Mesendoderm (in vitro differentiated cells): ENCODE measurements at regions not wholly inside any gene's neighbourhood (a gene's known extent, or its start where the extent isn't known, plus 50 kb on each side); places are given as distances from the start of the nearest gene placed in this dataset.

Source experiments
- DNase-seq: peaks from one replicate; pipeline ENCODE4 v3.0.0; 2013
- H2AK5ac ChIP-seq: 2 replicates; pipeline ENCODE4 v1.6.1; 2013; ENCODE audit warnings: low read length, inconsistent platforms
- H2BK120ac ChIP-seq: 2 replicates; pipeline ENCODE4 v1.6.1; 2013; ENCODE audit warnings: low read depth, mild to moderate bottlenecking, low read length, moderate library complexity, mixed read lengths
- H2BK15ac ChIP-seq: replicated peaks from 2 replicates; pipeline ENCODE4 v1.6.1; 2013; ENCODE audit warnings: low read depth, mild to moderate bottlenecking, moderate library complexity
- H2BK5ac ChIP-seq: 2 replicates; pipeline ENCODE4 v1.6.1; 2013; ENCODE audit warnings: low read length, inconsistent platforms
- H3K18ac ChIP-seq: 2 replicates; pipeline ENCODE4 v1.6.1; 2013; ENCODE audit warnings: mild to moderate bottlenecking, low read length, mixed read lengths
- H3K23ac ChIP-seq: one replicate; pipeline ENCODE4 v1.6.1; 2013; ENCODE audit warnings: low read length
- H3K27ac ChIP-seq: 2 replicates; pipeline ENCODE4 v1.5.1; 2013; ENCODE audit warnings: low read depth, mild to moderate bottlenecking, inconsistent platforms, low read length, moderate library complexity
- H3K27me3 ChIP-seq: 2 replicates; pipeline ENCODE4 v1.6.1; 2013; ENCODE audit warnings: low read length, control low read depth, mild to moderate bottlenecking, inconsistent platforms; ENCODE audit not compliant: insufficient read depth, poor library complexity
- H3K36me3 ChIP-seq: 2 replicates; pipeline ENCODE4 v1.6.1; 2013; ENCODE audit warnings: low read length, inconsistent platforms; ENCODE audit not compliant: control insufficient read depth, insufficient read depth
- H3K4ac ChIP-seq: one replicate; pipeline ENCODE4 v1.6.1; 2013; ENCODE audit warnings: low read depth, mild to moderate bottlenecking, low read length, moderate library complexity
- H3K4me1 ChIP-seq: 2 replicates; pipeline ENCODE4 v1.6.1; 2013; ENCODE audit warnings: low read depth, low read length, inconsistent platforms; ENCODE audit not compliant: control insufficient read depth
- H3K4me2 ChIP-seq: 2 replicates; pipeline ENCODE4 v1.6.1; 2013; ENCODE audit warnings: low read length
- H3K4me3 ChIP-seq: 2 replicates; pipeline ENCODE4 v1.5.1; 2013; ENCODE audit warnings: mild to moderate bottlenecking, low read length
- H3K56ac ChIP-seq: one replicate; pipeline ENCODE4 v1.6.1; 2013; ENCODE audit warnings: low read length
- H3K79me1 ChIP-seq: 2 replicates; pipeline ENCODE4 v1.6.1; 2013; ENCODE audit warnings: low read length, inconsistent platforms
- H3K79me2 ChIP-seq: 2 replicates; pipeline ENCODE4 v1.6.1; 2013; ENCODE audit warnings: mild to moderate bottlenecking, low read length; ENCODE audit not compliant: control insufficient read depth, insufficient read depth
- H3K9ac ChIP-seq: 2 replicates; pipeline ENCODE4 v1.6.1; 2013; ENCODE audit warnings: low read length, inconsistent platforms
- H4K5ac ChIP-seq: one replicate; pipeline ENCODE4 v1.6.1; 2013; ENCODE audit warnings: low read length
- H4K8ac ChIP-seq: one replicate; pipeline ENCODE4 v1.6.1; 2013; ENCODE audit warnings: low read depth, mild to moderate bottlenecking, control low read depth, low read length, moderate library complexity
- WGBS: extraction: QIAGEN DNeasy Blood & Tissue Kit; methylation state at CpG from one replicate; pipeline ENCODE4 v1.1.7; 2013; ENCODE audit warnings: low lambda C conversion rate, missing lambda C conversion rate; ENCODE audit not compliant: insufficient coverage; ENCODE audit errors: extremely low coverage; 5-methylcytosine and 5-hydroxymethylcytosine counted together

DNA sequence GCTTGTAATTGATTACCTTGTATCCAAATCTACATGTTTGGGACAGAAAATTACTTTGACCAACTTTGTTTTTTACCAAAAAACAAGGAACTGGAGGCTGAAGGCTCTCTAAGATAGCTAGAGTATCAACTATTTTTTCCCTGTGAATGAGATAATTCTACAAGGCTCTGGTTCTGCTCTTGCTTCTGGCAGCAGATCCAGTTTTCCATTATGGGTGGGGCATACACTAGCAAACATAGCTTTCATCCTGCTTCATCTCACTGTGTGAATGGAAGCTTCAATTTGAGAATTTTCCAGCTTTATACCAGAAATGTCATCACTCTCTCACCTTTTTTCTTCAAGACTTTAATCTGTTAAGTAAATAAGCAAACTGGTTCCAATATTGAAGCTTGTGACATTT lies 249.7 kb downstream of the RPRM start:
- Histone ChIP-seq H3K18ac (no peak overlapping the region), H3K27me3 (no peaks in the 10 kb centered on the region), H3K9ac (no peak overlapping the region), H3K4ac (no peak overlapping the region), H2BK120ac (no peak overlapping the region), H2AK5ac (no peak overlapping the region), H3K23ac (no peak overlapping the region), H4K5ac (no peak overlapping the region), H3K79me2 (no peaks in the 10 kb centered on the region), H3K56ac (no peak overlapping the region), H2BK15ac (no peak overlapping the region), H3K4me2 (no peak overlapping the region), H3K4me1 (no peaks in the 10 kb centered on the region), H2BK5ac (no peak overlapping the region), H3K36me3 (no peaks in the 10 kb centered on the region), H3K27ac (no peak overlapping the region), H3K4me3 (no peak overlapping the region), H3K79me1 (no peaks in the 10 kb centered on the region), H4K8ac (no peak overlapping the region)
- DNase-seq, result no peak

DNA sequence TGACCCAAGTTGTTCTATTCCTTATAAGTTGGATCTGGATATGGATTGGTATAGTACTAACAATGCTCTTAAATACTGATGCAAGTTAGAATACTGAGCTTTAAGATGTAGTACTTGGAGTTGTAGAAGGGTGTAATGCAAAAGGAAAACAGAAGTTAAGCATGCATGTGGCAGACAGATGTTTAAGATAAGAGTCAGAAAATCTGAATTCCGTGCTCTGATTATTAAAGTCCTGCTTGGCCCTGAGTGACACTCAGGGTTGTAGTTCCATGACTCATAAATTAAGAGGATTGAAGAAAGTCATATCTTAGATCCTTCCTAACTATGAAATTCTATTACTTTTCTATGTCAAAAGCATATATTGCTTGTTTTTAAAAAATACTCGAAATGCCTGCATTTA lies 250.6 kb downstream of the RPRM start:
- no peaks in the 10 kb centered on the region for H3K27me3 ChIP-seq
- H3K36me3 ChIP-seq, result no peaks in the 10 kb centered on the region
- no CpG with 5 or more reads among the region's 2 CpGs for WGBS
- no peaks in the 10 kb centered on the region for H3K4me1 ChIP-seq
- no peak for DNase-seq
- no peak overlapping the region for H2BK120ac ChIP-seq
- H3K9ac ChIP-seq, result no peak overlapping the region
- no peak overlapping the region for H3K27ac ChIP-seq
- H3K23ac ChIP-seq, result no peak overlapping the region
- no peak overlapping the region for H3K18ac ChIP-seq
- no peaks in the 10 kb centered on the region for H3K79me1 ChIP-seq
- H3K4me2 ChIP-seq, result no peak overlapping the region
- no peak overlapping the region for H3K56ac ChIP-seq
- H4K5ac ChIP-seq, result no peak overlapping the region
- no peak overlapping the region for H4K8ac ChIP-seq
- no peak overlapping the region for H2BK15ac ChIP-seq
- no peak overlapping the region for H2AK5ac ChIP-seq
- H3K4me3 ChIP-seq, result no peak overlapping the region
- no peak overlapping the region for H2BK5ac ChIP-seq
- no peaks in the 10 kb centered on the region for H3K79me2 ChIP-seq
- H3K4ac ChIP-seq, result no peak overlapping the region

GRCh38 chr2:153222231-153223165 lies 256.1 kb downstream of the RPRM start:
- Histone ChIP-seq H3K4me2 (no peak overlapping the region), H3K36me3 (no peaks in the 10 kb centered on the region), H4K5ac (no peak overlapping the region), H3K4me3 (no peak overlapping the region), H2BK120ac (no peak overlapping the region), H3K79me1 (no peaks in the 10 kb centered on the region), H2BK5ac (no peak overlapping the region), H3K9ac (no peak overlapping the region), H4K8ac (no peak overlapping the region), H3K27me3 (no peaks in the 10 kb centered on the region), H3K27ac (no peak overlapping the region), H3K18ac (no peak overlapping the region), H3K4ac (no peak overlapping the region), H3K23ac (no peak overlapping the region), H3K79me2 (no peaks in the 10 kb centered on the region), H3K4me1 (no peaks in the 10 kb centered on the region), H2BK15ac (no peak overlapping the region), H3K56ac (no peak overlapping the region), H2AK5ac (no peak overlapping the region)
- no CpG with 5 or more reads among the region's 27 CpGs for WGBS
- no peak for DNase-seq

- Histone ChIP-seq H3K23ac (no peak overlapping the region), H2BK15ac (no peak overlapping the region), H2BK120ac (no peak overlapping the region), H3K27me3 (no peaks in the 10 kb centered on the region), H3K4me1 (no peaks in the 10 kb centered on the region), H4K8ac (no peak overlapping the region), H3K79me2 (no peaks in the 10 kb centered on the region), H3K36me3 (no peaks in the 10 kb centered on the region), H3K27ac (no peak overlapping the region), H3K4me2 (no peak overlapping the region), H3K56ac (no peak overlapping the region), H4K5ac (no peak overlapping the region), H2AK5ac (no peak overlapping the region), H3K4ac (no peak overlapping the region), H3K18ac (no peak overlapping the region), H3K4me3 (no peak overlapping the region), H2BK5ac (no peak overlapping the region), H3K79me1 (no peaks in the 10 kb centered on the region), H3K9ac (no peak overlapping the region)
- no peak for DNase-seq
- WGBS, result no CpG with 5 or more reads among the region's 11 CpGs
Observed at GRCh38 chr2:153221506-153221905, 257.1 kb downstream of the RPRM start.

DNA sequence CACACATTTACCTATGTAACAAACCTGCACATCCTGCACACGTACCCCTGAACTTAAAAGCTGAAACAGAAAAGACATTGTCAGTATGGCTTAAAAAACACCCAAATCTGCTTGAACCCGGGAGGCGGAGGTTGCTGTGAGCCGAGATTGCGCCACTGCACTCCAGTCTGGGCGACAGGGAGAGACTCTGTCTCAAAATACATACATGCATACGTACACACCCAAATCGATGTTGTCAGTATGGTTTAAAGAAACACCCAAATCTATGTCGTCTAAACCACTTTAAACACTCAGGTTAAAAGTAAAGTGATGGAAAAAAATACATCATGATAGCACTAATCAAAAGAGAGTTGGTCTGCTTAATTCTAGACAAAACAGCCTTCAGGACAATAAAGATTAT lies 257.5 kb downstream of the RPRM start:
- no peak overlapping the region for H2AK5ac ChIP-seq
- no peak overlapping the region for H3K23ac ChIP-seq
- no peak overlapping the region for H3K56ac ChIP-seq
- H4K5ac ChIP-seq, result no peak overlapping the region
- H2BK120ac ChIP-seq, result no peak overlapping the region
- DNase-seq, result no peak
- H3K9ac ChIP-seq, result no peak overlapping the region
- H4K8ac ChIP-seq, result no peak overlapping the region
- no peak overlapping the region for H3K4me2 ChIP-seq
- no peak overlapping the region for H3K4ac ChIP-seq
- H2BK15ac ChIP-seq, result no peak overlapping the region
- H3K4me3 ChIP-seq, result no peak overlapping the region
- H3K36me3 ChIP-seq, result no peaks in the 10 kb centered on the region
- no peak overlapping the region for H3K27ac ChIP-seq
- no peak overlapping the region for H2BK5ac ChIP-seq
- H3K79me2 ChIP-seq, result no peaks in the 10 kb centered on the region
- no peaks in the 10 kb centered on the region for H3K79me1 ChIP-seq
- H3K18ac ChIP-seq, result no peak overlapping the region
- H3K4me1 ChIP-seq, result no peaks in the 10 kb centered on the region
- H3K27me3 ChIP-seq, result no peaks in the 10 kb centered on the region
- WGBS, result no CpG with 5 or more reads among the region's 9 CpGs

GRCh38 chr2:153218851-153219250 lies 259.7 kb downstream of the RPRM start:
- H3K27ac ChIP-seq, result no peak overlapping the region
- no peak overlapping the region for H2BK15ac ChIP-seq
- no peak overlapping the region for H3K9ac ChIP-seq
- no peak overlapping the region for H3K4me3 ChIP-seq
- H3K4me2 ChIP-seq, result no peak overlapping the region
- no peak overlapping the region for H3K4ac ChIP-seq
- no peak overlapping the region for H3K18ac ChIP-seq
- H4K5ac ChIP-seq, result no peak overlapping the region
- no peaks in the 10 kb centered on the region for H3K79me2 ChIP-seq
- no peak overlapping the region for H2BK120ac ChIP-seq
- no peak for DNase-seq
- no peaks in the 10 kb centered on the region for H3K79me1 ChIP-seq
- no peaks in the 10 kb centered on the region for H3K36me3 ChIP-seq
- H3K4me1 ChIP-seq, result no peaks in the 10 kb centered on the region
- no peak overlapping the region for H3K23ac ChIP-seq
- H3K27me3 ChIP-seq, result no peaks in the 10 kb centered on the region
- H2BK5ac ChIP-seq, result no peak overlapping the region
- no peak overlapping the region for H4K8ac ChIP-seq
- H2AK5ac ChIP-seq, result no peak overlapping the region
- H3K56ac ChIP-seq, result no peak overlapping the region
